Liver (tissue), 8 donors: ENCODE measurements at regions not wholly inside any gene's neighbourhood (a gene's known extent, or its start where the extent isn't known, plus 50 kb on each side); places are given as distances from the start of the nearest gene placed in this dataset.

Source experiments
- DNase-seq: peaks from one replicate; pipeline ENCODE4 v3.0.0-alpha.2; 2017; ENCODE audit warnings: low spot score
- H3K27ac ChIP-seq, 2 donors: one replicate each; pipeline ENCODE4 v1.7.0; 2013; ENCODE audit warnings: inconsistent platforms in 2 of 2, low read length in 2 of 2, control low read depth in 1 of 2, low read depth in 1 of 2, mild to moderate bottlenecking in 1 of 2
- H3K27me3 ChIP-seq, 4 donors: one replicate each; pipeline versions ENCODE4 v1.6.1 to v1.7.0; 2013; ENCODE audit warnings: low read length in 3 of 4, inconsistent platforms in 1 of 4, mild to moderate bottlenecking in 1 of 4, moderate library complexity in 1 of 4; ENCODE audit not compliant: control insufficient read depth in 4 of 4, insufficient read depth in 4 of 4
- H3K36me3 ChIP-seq, 4 donors: one replicate each; pipeline versions ENCODE4 v1.6.1 to v1.7.0; 2013; ENCODE audit warnings: low read length in 3 of 4, mild to moderate bottlenecking in 3 of 4, low read depth in 1 of 4, moderate library complexity in 1 of 4; ENCODE audit not compliant: control insufficient read depth in 4 of 4, insufficient read depth in 3 of 4
- H3K4me1 ChIP-seq, 4 donors: one replicate each; pipeline versions ENCODE4 v1.6.1 to v1.7.0; 2013; ENCODE audit warnings: low read length in 3 of 4, mild to moderate bottlenecking in 3 of 4, moderate library complexity in 1 of 4; ENCODE audit not compliant: control insufficient read depth in 4 of 4, insufficient read depth in 4 of 4
- H3K4me3 ChIP-seq, 3 donors: one replicate each; pipeline versions ENCODE4 v1.6.1 to v1.7.0; 2013; ENCODE audit warnings: low read length in 3 of 3, control low read depth in 1 of 3, low read depth in 1 of 3, mild to moderate bottlenecking in 1 of 3
- H3K9ac ChIP-seq, 2 donors: one replicate each; pipeline ENCODE4 v1.7.0; 2013; ENCODE audit warnings: low read length in 2 of 2, mild to moderate bottlenecking in 2 of 2, moderate library complexity in 2 of 2, control low read depth in 1 of 2, low read depth in 1 of 2
- H3K9me3 ChIP-seq, 4 donors: one replicate each; pipeline versions ENCODE4 v1.6.1 to v1.7.0; 2013; ENCODE audit warnings: low read length in 3 of 4; ENCODE audit not compliant: control insufficient read depth in 4 of 4
- EGR1 ChIP-seq, 2 donors: IDR thresholded peaks; 2 replicates each; pipeline ENCODE4 v1.6.1; 2016 to 2018; ENCODE audit warnings: antibody characterized with exemption in 2 of 2, low read depth in 2 of 2
- FOXA1 ChIP-seq: IDR thresholded peaks from 2 replicates; pipeline ENCODE4 v1.6.1; 2016; ENCODE audit warnings: antibody characterized with exemption
- FOXA2 ChIP-seq: IDR thresholded peaks from 2 replicates; pipeline ENCODE4 v1.6.1; 2016; ENCODE audit warnings: antibody characterized with exemption
- GABPA ChIP-seq, 2 donors: IDR thresholded peaks in 1 of 2; conservative IDR thresholded peaks in 1 of 2; 2 replicates each; pipeline ENCODE4 v1.6.1; 2016; ENCODE audit warnings: antibody characterized with exemption in 2 of 2, mild to moderate bottlenecking in 1 of 2, moderate library complexity in 1 of 2
- HNF4A ChIP-seq, 2 donors: conservative IDR thresholded peaks; 2 replicates each; pipeline ENCODE4 v1.6.1; 2016; ENCODE audit warnings: antibody characterized with exemption in 2 of 2, mild to moderate bottlenecking in 2 of 2
- HNF4G ChIP-seq: IDR thresholded peaks from 2 replicates; pipeline ENCODE4 v1.6.1; 2016; ENCODE audit warnings: antibody characterized with exemption
- JUND ChIP-seq, 2 donors: IDR thresholded peaks; 2 replicates each; pipeline ENCODE4 v1.6.1; 2016; ENCODE audit warnings: antibody characterized with exemption in 2 of 2
- NR2F2 ChIP-seq: IDR thresholded peaks from 2 replicates; pipeline ENCODE4 v1.6.1; 2016; ENCODE audit warnings: antibody characterized with exemption
- RAD21 ChIP-seq, 2 donors: IDR thresholded peaks; 2 replicates each; pipeline ENCODE4 v1.6.1; 2016; ENCODE audit warnings: antibody characterized with exemption in 2 of 2, mild to moderate bottlenecking in 2 of 2
- RXRA ChIP-seq, 2 donors: IDR thresholded peaks; 2 replicates each; pipeline ENCODE4 v1.6.1; 2017 to 2018; ENCODE audit warnings: antibody characterized with exemption in 2 of 2, mild to moderate bottlenecking in 1 of 2
- SP1 ChIP-seq: IDR thresholded peaks from 2 replicates; pipeline ENCODE4 v1.6.1; 2018; ENCODE audit warnings: antibody characterized with exemption, mild to moderate bottlenecking
- TAF1 ChIP-seq: conservative IDR thresholded peaks from 2 replicates; pipeline ENCODE4 v1.6.1; 2016; ENCODE audit warnings: antibody characterized with exemption, mild to moderate bottlenecking
- YY1 ChIP-seq: IDR thresholded peaks from 2 replicates; pipeline ENCODE4 v1.6.1; 2016; ENCODE audit warnings: antibody characterized with exemption, mild to moderate bottlenecking
- WGBS: extraction: QIAGEN DNeasy Blood & Tissue Kit; methylation state at CpG from one replicate; pipeline ENCODE4 v1.1.7; 2013; 5-methylcytosine and 5-hydroxymethylcytosine counted together
- TF ChIP-seq, protein P1 (sequence below): fragments of 150-350 bp; IDR thresholded peaks from 2 replicates; pipeline ENCODE4 v1.5.1; 2017; ENCODE audit warnings: improper control_type of control experiment, low read depth, low read length; ENCODE audit not compliant: missing input control
- TF ChIP-seq, protein P2 (sequence below): IDR thresholded peaks from 2 replicates; pipeline ENCODE4 v1.6.1; 2016; ENCODE audit warnings: antibody characterized with exemption
- TF ChIP-seq, protein P3 (sequence below): IDR thresholded peaks from 2 replicates; pipeline ENCODE4 v1.6.1; 2016; ENCODE audit warnings: antibody characterized with exemption
- TF ChIP-seq, protein P4 (sequence below): IDR thresholded peaks from 2 replicates; pipeline ENCODE4 v1.6.1; 2016; ENCODE audit warnings: antibody characterized with exemption
- donor health status: healthy.
- donor health status: healthy.
- donor health status: healthy.
- donor health status: healthy.
- donor health status: healthy.

DNA sequence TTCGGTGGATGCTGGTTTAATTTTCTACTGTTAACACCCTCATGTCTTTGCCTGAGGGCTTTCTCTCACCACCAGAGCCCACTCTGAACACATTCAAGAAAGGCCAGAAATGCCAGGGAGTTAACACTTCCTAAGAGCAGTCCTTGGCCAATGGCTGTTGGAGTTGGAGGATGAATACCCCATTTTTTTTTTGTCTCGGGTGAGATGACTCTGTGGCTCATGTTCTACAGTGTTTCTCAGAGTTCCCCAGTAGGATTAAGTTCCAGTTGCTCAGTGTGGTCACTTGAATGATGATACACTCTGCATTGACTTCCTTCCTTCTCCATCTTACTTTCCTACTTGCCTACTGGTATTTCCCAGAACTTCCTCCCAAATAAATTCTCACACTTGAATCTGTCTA lies 65.8 kb downstream of the FOS start (continued):
- TF ChIP-seq, protein P1, sequence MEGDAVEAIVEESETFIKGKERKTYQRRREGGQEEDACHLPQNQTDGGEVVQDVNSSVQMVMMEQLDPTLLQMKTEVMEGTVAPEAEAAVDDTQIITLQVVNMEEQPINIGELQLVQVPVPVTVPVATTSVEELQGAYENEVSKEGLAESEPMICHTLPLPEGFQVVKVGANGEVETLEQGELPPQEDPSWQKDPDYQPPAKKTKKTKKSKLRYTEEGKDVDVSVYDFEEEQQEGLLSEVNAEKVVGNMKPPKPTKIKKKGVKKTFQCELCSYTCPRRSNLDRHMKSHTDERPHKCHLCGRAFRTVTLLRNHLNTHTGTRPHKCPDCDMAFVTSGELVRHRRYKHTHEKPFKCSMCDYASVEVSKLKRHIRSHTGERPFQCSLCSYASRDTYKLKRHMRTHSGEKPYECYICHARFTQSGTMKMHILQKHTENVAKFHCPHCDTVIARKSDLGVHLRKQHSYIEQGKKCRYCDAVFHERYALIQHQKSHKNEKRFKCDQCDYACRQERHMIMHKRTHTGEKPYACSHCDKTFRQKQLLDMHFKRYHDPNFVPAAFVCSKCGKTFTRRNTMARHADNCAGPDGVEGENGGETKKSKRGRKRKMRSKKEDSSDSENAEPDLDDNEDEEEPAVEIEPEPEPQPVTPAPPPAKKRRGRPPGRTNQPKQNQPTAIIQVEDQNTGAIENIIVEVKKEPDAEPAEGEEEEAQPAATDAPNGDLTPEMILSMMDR: no peak
- no peak for TF ChIP-seq TAF1
- no peak for TF ChIP-seq RXRA (IDR thresholded peaks at IDR 0.05)
- no peak for TF ChIP-seq SP1
- TF ChIP-seq NR2F2: no peak
- no peak for TF ChIP-seq YY1
- no peak for TF ChIP-seq RAD21 (IDR thresholded peaks at IDR 0.05)
- TF ChIP-seq, protein P2, sequence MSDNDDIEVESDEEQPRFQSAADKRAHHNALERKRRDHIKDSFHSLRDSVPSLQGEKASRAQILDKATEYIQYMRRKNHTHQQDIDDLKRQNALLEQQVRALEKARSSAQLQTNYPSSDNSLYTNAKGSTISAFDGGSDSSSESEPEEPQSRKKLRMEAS: no peak

DNA sequence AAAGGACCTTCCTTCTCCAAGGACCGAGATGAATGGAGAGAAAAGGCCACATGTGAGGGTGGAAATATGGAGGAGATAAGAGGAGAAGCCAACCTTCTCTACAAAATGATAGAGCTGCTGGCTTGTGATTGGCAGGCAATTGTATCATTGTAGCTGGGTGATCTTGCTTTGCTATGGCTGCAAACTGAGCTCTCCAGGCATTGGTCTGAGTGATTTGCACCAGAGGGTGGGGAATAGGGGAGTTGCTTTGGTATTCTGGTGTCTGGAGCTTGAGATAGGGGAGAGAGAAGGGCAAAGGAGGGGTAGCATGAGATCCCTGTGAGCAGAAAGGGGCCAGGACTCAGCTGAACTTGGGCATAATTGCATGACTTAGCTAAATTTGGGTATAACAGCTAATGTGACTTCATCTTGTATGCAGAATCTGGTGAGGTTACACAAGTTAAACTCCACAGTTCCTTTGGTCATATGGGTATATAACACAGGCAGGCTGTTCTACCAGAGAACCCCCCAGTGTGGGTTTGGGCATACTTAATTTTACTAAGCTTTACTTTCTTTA lies 72.0 kb downstream of the FOS start:
- WGBS: 94% methylated on average over 1 of the region's 1 CpG
- no peaks in the 10 kb centered on the region for H3K36me3 ChIP-seq
- H3K27ac ChIP-seq: no peak overlapping the region
- peak; percentile 43 for DNase-seq
- TF ChIP-seq FOXA2: no peak
- no peak for TF ChIP-seq JUND (IDR thresholded peaks at IDR 0.05)
- TF ChIP-seq, protein P2: no peak
- no peak for TF ChIP-seq FOXA1
- no peak for TF ChIP-seq TAF1
- TF ChIP-seq RXRA (IDR thresholded peaks at IDR 0.05): no peak
- no peak for TF ChIP-seq NR2F2
- no peaks in the 10 kb centered on the region for H3K4me1 ChIP-seq
- H3K4me3 ChIP-seq: no peak overlapping the region
- no peak overlapping the region for H3K9ac ChIP-seq
- H3K27me3 ChIP-seq: no peaks in the 10 kb centered on the region
- H3K9me3 ChIP-seq: no peaks in the 10 kb centered on the region

DNA sequence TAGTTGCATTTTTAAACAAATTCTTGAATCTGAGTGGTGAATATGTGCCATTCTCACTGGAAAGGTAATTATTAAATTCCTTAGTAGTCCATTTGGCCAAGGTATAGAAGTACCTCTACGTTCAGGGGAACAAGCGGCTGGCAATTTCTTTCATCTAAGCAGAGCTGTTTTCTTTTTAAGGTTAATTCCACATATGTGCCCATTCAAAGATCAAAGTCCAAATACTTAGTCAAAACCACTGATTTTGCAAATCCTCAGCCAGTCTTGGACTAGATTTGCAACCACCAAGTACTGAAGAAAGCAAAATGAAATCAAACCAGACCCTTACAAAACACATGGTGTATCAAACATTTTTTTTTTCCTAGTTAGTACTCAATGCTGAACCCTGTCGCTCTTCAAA lies 68.7 kb upstream of the JDP2 start:
- peaks cover 0 to 7% (median 2%) of the 10 kb centered on the region in 4 donors for H3K4me1 ChIP-seq
- H3K27me3 ChIP-seq: no peaks in the 10 kb centered on the region
- H3K9ac ChIP-seq: no peak overlapping the region
- 59% methylated on average over 3 of the region's 3 CpGs for WGBS
- no peaks in the 10 kb centered on the region for H3K36me3 ChIP-seq
- no peak for DNase-seq
- no peak overlapping the region for H3K27ac ChIP-seq
- no peak overlapping the region for H3K4me3 ChIP-seq
- no peaks in the 10 kb centered on the region for H3K9me3 ChIP-seq
- TF ChIP-seq TAF1 (no peak), EGR1 (IDR thresholded peaks at IDR 0.05; ENCODE audit: low read depth in 2 of 2) (no peak), FOXA1 (no peak), YY1 (no peak), HNF4A (conservative IDR thresholded peaks at IDR 0.05) (peak; percentile 77 to 81), HNF4G (peak; percentile 17), RXRA (IDR thresholded peaks at IDR 0.05) (no peak), SP1 (peak; percentile 27), JUND (IDR thresholded peaks at IDR 0.05) (no peak), GABPA (IDR thresholded peaks at IDR 0.05 in 1 of 2, conservative IDR thresholded peaks at IDR 0.05 in 1 of 2) (no peak), RAD21 (IDR thresholded peaks at IDR 0.05) (peak in 1 of 2 donors; percentile 8)
- TF ChIP-seq, protein P1: no peak
- TF ChIP-seq, protein P3, sequence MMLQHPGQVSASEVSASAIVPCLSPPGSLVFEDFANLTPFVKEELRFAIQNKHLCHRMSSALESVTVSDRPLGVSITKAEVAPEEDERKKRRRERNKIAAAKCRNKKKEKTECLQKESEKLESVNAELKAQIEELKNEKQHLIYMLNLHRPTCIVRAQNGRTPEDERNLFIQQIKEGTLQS: no peak
- TF ChIP-seq, protein P2: no peak
- TF ChIP-seq, protein P4, sequence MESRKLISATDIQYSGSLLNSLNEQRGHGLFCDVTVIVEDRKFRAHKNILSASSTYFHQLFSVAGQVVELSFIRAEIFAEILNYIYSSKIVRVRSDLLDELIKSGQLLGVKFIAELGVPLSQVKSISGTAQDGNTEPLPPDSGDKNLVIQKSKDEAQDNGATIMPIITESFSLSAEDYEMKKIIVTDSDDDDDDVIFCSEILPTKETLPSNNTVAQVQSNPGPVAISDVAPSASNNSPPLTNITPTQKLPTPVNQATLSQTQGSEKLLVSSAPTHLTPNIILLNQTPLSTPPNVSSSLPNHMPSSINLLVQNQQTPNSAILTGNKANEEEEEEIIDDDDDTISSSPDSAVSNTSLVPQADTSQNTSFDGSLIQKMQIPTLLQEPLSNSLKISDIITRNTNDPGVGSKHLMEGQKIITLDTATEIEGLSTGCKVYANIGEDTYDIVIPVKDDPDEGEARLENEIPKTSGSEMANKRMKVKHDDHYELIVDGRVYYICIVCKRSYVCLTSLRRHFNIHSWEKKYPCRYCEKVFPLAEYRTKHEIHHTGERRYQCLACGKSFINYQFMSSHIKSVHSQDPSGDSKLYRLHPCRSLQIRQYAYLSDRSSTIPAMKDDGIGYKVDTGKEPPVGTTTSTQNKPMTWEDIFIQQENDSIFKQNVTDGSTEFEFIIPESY: no peak
